ENCODE measurements at regions not wholly inside any gene's neighbourhood (a gene's known extent, or its start where the extent isn't known, plus 50 kb on each side); places are given as distances from the start of the nearest gene placed in this dataset.

DNA sequence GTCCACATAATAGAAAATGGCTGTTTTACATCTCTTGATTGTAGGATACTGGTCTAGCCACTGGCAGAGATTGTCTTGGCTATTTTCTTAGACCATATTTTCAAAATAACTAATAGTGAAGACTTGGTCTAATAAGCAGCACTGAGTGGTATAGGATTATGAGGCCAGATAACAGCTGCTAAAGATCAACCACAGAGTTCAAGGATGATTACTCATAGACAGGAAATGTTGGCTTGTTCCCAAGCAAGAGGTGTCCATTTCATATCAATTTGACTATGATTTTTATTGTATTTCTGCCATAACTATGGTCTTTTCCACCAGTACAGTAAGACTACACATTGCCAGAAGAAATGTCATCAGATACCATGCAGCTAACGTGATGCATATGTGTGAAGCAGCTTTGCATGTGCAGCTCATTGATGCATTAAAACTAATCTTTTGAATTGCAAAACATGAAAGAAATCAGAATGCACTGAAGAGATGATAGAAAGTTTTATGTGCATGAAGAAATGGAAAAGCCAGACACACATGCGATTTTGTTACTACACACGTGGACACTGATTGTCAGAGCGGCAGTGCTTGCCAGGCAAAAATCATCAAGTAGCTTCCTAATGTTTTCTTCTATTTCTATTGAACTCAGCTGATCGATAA lies 693.3 kb downstream of the CDH11 start:
- Mint-ChIP-seq H3K4me1 (peaks cover 11% of the 10 kb centered on the region), H3K36me3 (ENCODE audit: low read depth) (no peaks in the 10 kb centered on the region), H3K27me3 (ENCODE audit: low read depth) (no peaks in the 10 kb centered on the region), H3K4me3 (no peak overlapping the region), H3K27ac (peak overlapping the region; percentile 11 to 53 (median 29)), H3K9me3 (peaks cover 18% of the 10 kb centered on the region)
- TF ChIP-seq, protein P1, sequence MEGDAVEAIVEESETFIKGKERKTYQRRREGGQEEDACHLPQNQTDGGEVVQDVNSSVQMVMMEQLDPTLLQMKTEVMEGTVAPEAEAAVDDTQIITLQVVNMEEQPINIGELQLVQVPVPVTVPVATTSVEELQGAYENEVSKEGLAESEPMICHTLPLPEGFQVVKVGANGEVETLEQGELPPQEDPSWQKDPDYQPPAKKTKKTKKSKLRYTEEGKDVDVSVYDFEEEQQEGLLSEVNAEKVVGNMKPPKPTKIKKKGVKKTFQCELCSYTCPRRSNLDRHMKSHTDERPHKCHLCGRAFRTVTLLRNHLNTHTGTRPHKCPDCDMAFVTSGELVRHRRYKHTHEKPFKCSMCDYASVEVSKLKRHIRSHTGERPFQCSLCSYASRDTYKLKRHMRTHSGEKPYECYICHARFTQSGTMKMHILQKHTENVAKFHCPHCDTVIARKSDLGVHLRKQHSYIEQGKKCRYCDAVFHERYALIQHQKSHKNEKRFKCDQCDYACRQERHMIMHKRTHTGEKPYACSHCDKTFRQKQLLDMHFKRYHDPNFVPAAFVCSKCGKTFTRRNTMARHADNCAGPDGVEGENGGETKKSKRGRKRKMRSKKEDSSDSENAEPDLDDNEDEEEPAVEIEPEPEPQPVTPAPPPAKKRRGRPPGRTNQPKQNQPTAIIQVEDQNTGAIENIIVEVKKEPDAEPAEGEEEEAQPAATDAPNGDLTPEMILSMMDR (IDR thresholded peaks at IDR 0.05; ENCODE audit: unreplicated experiment in 3 of 3), result no peak

DNA sequence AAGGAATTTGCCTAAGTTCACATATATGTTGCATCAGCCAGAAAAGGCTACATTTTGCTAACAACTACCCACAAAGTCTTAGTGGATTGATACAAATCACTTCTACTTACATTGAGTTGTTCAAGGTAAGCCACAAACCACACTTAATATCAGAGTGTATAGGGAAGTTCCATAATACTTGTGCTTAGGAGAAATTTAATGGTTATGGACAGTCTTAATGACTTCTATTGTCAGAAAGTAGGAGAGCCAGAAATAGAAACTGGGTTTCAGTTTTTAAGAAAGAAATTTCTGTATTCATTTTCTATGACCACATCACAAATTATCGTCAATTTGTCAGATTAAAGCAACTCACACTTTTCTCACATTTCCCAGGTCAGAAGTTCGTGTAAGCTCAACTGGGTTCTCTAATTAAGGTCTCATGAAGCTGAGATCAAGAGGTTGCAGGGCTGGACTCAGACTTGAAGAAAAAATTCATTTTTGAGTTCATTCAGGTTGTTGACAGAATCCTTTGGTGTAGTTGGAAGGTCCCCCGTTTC lies 695.7 kb downstream of the CDH11 start:
- H3K27me3 Mint-ChIP-seq (ENCODE audit: low read depth), result peaks cover 2% of the 10 kb centered on the region
- H3K4me1 Mint-ChIP-seq, result peaks cover 11% of the 10 kb centered on the region
- TF ChIP-seq, protein P1 (IDR thresholded peaks at IDR 0.05; ENCODE audit: unreplicated experiment in 3 of 3), result no peak
- H3K36me3 Mint-ChIP-seq (ENCODE audit: low read depth), result no peaks in the 10 kb centered on the region
- H3K4me3 Mint-ChIP-seq, result no peak overlapping the region
- no peak overlapping the region for H3K27ac Mint-ChIP-seq
- peaks cover 5% of the 10 kb centered on the region for H3K9me3 Mint-ChIP-seq

DNA sequence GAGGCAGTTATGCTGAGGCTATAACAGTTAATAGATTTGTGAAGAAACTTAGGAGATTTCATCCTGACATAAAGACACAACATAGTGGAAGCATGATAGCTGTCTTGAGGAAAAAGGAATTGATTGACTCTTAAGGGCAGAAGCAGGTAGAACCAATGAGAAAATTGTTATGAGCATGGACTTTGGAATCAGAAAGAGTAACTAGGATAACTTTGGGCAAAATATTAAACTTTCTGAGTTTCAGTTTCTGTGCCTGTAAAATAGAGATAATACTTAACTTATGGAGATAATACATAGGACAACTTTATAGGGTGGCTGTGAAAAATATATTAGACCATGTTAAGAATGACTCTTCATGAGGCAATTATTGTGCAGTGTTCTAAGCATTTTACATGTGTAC lies 696.5 kb downstream of the CDH11 start:
- no peaks in the 10 kb centered on the region for H3K36me3 Mint-ChIP-seq (ENCODE audit: low read depth)
- TF ChIP-seq, protein P1 (IDR thresholded peaks at IDR 0.05; ENCODE audit: unreplicated experiment in 3 of 3), result no peak
- peaks cover 3% of the 10 kb centered on the region for H3K9me3 Mint-ChIP-seq
- H3K4me3 Mint-ChIP-seq, result no peak overlapping the region
- H3K4me1 Mint-ChIP-seq, result peaks cover 11% of the 10 kb centered on the region
- H3K27me3 Mint-ChIP-seq (ENCODE audit: low read depth), result peaks cover 4% of the 10 kb centered on the region
- peak overlapping the region in 1 of 3 experiments; percentile 77 for H3K27ac Mint-ChIP-seq

DNA sequence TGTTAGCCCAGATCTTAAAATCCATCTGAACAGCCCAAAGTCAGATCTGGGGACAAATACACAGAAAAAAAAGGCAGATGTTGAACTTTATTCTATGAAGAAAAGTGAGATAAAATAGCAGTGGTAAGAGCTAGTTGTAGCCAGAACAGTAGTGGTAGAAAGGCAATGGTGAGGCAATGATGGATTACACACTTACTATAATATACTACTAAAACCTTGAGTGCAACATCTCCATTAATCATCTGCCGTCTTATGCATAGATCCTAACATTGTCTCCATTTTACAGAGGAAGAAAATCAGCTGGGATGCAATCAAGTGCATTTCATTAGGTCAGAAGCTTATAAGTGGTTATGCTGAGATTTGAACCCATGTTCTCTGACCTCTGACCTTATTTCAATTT lies 699.6 kb downstream of the CDH11 start:
- H3K9me3 Mint-ChIP-seq, result peaks cover 3% of the 10 kb centered on the region
- H3K4me3 Mint-ChIP-seq, result no peak overlapping the region
- TF ChIP-seq, protein P1 (IDR thresholded peaks at IDR 0.05; ENCODE audit: unreplicated experiment in 3 of 3), result no peak
- H3K36me3 Mint-ChIP-seq (ENCODE audit: low read depth), result no peaks in the 10 kb centered on the region
- no peak overlapping the region for H3K27ac Mint-ChIP-seq
- peaks cover 5% of the 10 kb centered on the region for H3K4me1 Mint-ChIP-seq
- peaks cover 4% of the 10 kb centered on the region for H3K27me3 Mint-ChIP-seq (ENCODE audit: low read depth)

DNA sequence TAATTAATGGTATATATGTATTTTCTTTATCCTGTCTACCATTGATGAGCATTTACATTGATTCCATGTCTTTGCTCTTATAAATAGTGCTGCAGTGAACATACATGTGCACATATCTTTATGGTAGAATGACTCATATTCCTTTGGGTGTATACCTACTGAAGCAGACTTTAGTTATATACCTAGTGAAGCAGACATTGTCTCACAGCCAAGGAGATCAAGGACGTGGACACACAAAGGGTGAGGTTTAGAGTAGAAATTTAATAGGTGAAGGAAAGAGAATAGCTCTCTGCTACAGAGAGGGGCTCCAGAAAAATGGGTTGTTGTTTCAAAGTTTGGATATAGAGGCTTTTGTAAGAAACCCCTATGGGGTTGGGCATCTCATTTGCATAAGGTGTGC lies 700.3 kb downstream of the CDH11 start:
- peaks cover 4% of the 10 kb centered on the region for H3K27me3 Mint-ChIP-seq (ENCODE audit: low read depth)
- H3K4me3 Mint-ChIP-seq, result no peak overlapping the region
- peaks cover 3% of the 10 kb centered on the region for H3K9me3 Mint-ChIP-seq
- no peaks in the 10 kb centered on the region for H3K36me3 Mint-ChIP-seq (ENCODE audit: low read depth)
- TF ChIP-seq, protein P1 (IDR thresholded peaks at IDR 0.05; ENCODE audit: unreplicated experiment in 3 of 3), result no peak
- H3K4me1 Mint-ChIP-seq, result peaks cover 11% of the 10 kb centered on the region
- no peak overlapping the region for H3K27ac Mint-ChIP-seq

DNA sequence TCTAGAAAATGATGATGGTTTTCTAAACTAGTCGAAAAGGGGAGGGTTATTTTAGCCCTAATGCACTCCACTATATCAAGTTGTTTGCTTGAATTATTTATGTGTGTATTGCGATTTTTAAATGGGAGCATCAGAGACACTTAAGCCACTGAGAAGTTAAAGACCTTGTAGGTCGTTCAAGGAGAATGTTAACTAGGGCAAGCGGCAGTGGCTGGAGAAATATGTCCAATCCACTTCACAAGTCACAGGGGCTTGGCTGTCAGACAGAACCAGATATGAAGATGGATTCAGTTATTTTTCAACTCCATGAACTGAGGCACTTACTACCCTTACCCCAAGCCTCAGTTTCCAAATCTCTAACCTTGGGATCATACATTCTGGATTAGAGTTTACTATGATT lies 702.0 kb downstream of the CDH11 start:
- H3K4me1 Mint-ChIP-seq, result peaks cover 14% of the 10 kb centered on the region
- TF ChIP-seq, protein P1 (IDR thresholded peaks at IDR 0.05; ENCODE audit: unreplicated experiment in 3 of 3), result no peak
- H3K36me3 Mint-ChIP-seq (ENCODE audit: low read depth), result no peaks in the 10 kb centered on the region
- H3K4me3 Mint-ChIP-seq, result no peak overlapping the region
- no peak overlapping the region for H3K27ac Mint-ChIP-seq
- H3K27me3 Mint-ChIP-seq (ENCODE audit: low read depth), result peaks cover 4% of the 10 kb centered on the region
- H3K9me3 Mint-ChIP-seq, result peaks cover 6% of the 10 kb centered on the region

Data from nephron (organoid).